T1000 (cell line): ENCODE measurements at regions not wholly inside any gene's neighbourhood (a gene's known extent, or its start where the extent isn't known, plus 50 kb on each side); places are given as distances from the start of the nearest gene placed in this dataset.

Experiments
- DNase-seq: peaks from one replicate; lab custom pipeline; 2025; ENCODE audit warnings: mixed read lengths; lab: John Stamatoyannopoulos, UW

GRCh38 chr1:5427026-5427613, 565.1 kb downstream of the NPHP4 start:
- no peak for DNase-seq

GRCh38 chr1:5424802-5425703, 567.2 kb downstream of the NPHP4 start:
- no peak for DNase-seq

GRCh38 chr1:5423109-5423508, 569.1 kb downstream of the NPHP4 start:
- no peak for DNase-seq

GRCh38 chr1:5419501-5419900, 572.7 kb downstream of the NPHP4 start:
- no peak for DNase-seq

- no peak for DNase-seq
These were observed 575.7 kb downstream of the NPHP4 start for GRCh38 chr1:5416518-5416917.

GRCh38 chr1:5415606-5416005, 576.6 kb downstream of the NPHP4 start:
- DNase-seq, result no peak

GRCh38 chr1:5410652-5411051, 581.6 kb downstream of the NPHP4 start:
- DNase-seq, result no peak

- no peak for DNase-seq
These were observed 583.8 kb downstream of the NPHP4 start for GRCh38 chr1:5408401-5408800.

- DNase-seq, result no peak
These were observed 587.0 kb downstream of the NPHP4 start for GRCh38 chr1:5405263-5405662.

GRCh38 chr1:5404412-5405203, 587.6 kb downstream of the NPHP4 start:
- DNase-seq, result no peak

- DNase-seq, result no peak
These were observed 588.3 kb downstream of the NPHP4 start for GRCh38 chr1:5403935-5404334.

GRCh38 chr1:5402618-5403017, 589.6 kb downstream of the NPHP4 start:
- DNase-seq, result no peak

- DNase-seq, result no peak
These were observed 592.5 kb downstream of the NPHP4 start for GRCh38 chr1:5399771-5400170.

- DNase-seq, result no peak
These were observed 595.6 kb downstream of the NPHP4 start for GRCh38 chr1:5396593-5396992.

- no peak for DNase-seq
These were observed 598.1 kb downstream of the NPHP4 start for GRCh38 chr1:5394111-5394510.

GRCh38 chr1:5393603-5394002, 598.6 kb downstream of the NPHP4 start:
- DNase-seq, result no peak

GRCh38 chr1:5393146-5393545, 599.1 kb downstream of the NPHP4 start:
- DNase-seq, result no peak

- DNase-seq, result no peak
These were observed 600.5 kb downstream of the NPHP4 start for GRCh38 chr1:5391725-5392124.

GRCh38 chr1:5390504-5390903, 601.7 kb downstream of the NPHP4 start:
- no peak for DNase-seq

GRCh38 chr1:5389101-5389885, 602.9 kb downstream of the NPHP4 start:
- no peak for DNase-seq

GRCh38 chr1:5388622-5389021, 603.6 kb downstream of the NPHP4 start:
- DNase-seq, result no peak

- no peak for DNase-seq
These were observed 605.9 kb downstream of the NPHP4 start for GRCh38 chr1:5386371-5386770.
